Erythroblast (primary cell): ENCODE measurements at regions not wholly inside any gene's neighbourhood (a gene's known extent, or its start where the extent isn't known, plus 50 kb on each side); places are given as distances from the start of the nearest gene placed in this dataset.
"Not testable (repeated sequence)": the region's sequence is repeated elsewhere in the genome, so short reads cannot be mapped to it uniquely, and the experiment has no call there.

Experiments used
- DNase-seq, 2 experiments: peaks; one replicate each; lab custom pipeline; 2025; lab: John Stamatoyannopoulos, UW
- GATA1 ChIP-seq: IDR thresholded peaks from 2 replicates; pipeline ENCODE4 v1.6.1; 2011; ENCODE audit warnings: low read depth, mild to moderate bottlenecking, control low read depth, low read length, moderate library complexity
- POLR2A ChIP-seq: IDR thresholded peaks from 2 replicates; pipeline ENCODE4 v1.6.1; 2011; ENCODE audit warnings: mild to moderate bottlenecking, low read length

DNA sequence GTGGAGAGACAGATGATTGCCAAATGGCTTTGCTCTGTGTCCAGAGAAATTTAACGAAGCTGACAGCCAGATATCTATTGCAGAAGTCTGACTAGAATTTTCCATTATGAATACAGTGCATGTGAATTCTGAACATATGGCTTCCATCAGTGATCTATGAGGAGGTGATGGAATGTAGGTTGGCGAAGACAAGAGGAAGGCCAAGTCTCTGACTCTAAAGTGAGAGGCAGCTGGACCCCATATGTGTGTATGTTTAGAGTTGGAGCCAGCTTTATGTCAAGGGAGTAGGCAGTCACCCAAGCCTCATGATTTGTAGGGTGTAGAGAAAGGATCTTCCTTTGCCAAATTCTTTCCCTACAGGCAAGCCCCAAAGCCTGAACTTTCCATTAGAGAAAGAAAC is 76.2 kb upstream of the TEX13D start:
- DNase-seq, result no peak
- TF ChIP-seq POLR2A (no peak), GATA1 (no peak)

GRCh38 chrX:124256629-124257380 is 75.7 kb upstream of the TEX13D start:
- TF ChIP-seq POLR2A (no peak), GATA1 (no peak)
- no peak for DNase-seq

GRCh38 chrX:124257924-124258702 is 74.3 kb upstream of the TEX13D start:
- no peak for DNase-seq
- TF ChIP-seq POLR2A (no peak), GATA1 (no peak)

DNA sequence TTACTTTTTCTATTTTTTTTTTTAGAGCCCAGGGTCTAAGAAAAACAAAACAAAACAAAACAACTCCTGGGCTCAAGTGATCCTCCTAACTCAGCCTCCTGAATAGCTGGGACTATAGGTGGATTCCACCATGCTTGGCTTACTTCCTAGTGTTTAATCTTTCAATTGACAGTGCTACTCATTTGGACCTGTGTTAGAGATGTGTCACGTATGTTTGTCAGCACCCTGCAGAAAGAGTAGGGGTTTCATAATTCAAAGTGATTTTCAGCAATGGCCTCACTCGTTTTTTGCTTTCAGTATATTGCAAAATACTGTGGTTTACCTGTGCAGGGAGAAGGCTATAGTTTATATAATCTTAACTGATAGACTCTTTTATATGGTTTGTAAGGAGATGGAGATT is 71.6 kb upstream of the TEX13D start:
- DNase-seq, result no peak
- no peak for TF ChIP-seq GATA1
- TF ChIP-seq POLR2A, result no peak

GRCh38 chrX:124263743-124264142 is 68.7 kb upstream of the TEX13D start:
- TF ChIP-seq GATA1 (no peak), POLR2A (no peak)
- DNase-seq, result no peak

DNA sequence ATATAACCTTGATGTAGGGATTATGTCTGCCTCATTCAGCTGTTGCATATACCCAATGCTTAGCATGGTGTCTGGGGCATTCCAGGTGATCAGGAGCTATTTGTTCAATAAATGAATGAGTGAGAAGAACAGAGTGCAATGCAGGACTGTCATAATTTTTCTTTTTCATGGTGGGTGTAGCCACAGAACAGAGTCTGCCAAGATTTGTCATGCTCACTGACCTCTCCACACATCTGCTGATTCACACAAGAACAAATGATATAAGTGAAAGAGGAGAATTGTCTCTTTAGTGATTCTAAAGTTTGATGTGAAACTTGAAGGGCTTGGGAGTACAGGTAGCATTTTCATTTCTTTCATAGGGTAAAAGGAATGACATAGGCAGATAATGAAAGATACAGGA is 64.4 kb upstream of the TEX13D start:
- no peak for TF ChIP-seq POLR2A
- TF ChIP-seq GATA1, result no peak
- no peak for DNase-seq

DNA sequence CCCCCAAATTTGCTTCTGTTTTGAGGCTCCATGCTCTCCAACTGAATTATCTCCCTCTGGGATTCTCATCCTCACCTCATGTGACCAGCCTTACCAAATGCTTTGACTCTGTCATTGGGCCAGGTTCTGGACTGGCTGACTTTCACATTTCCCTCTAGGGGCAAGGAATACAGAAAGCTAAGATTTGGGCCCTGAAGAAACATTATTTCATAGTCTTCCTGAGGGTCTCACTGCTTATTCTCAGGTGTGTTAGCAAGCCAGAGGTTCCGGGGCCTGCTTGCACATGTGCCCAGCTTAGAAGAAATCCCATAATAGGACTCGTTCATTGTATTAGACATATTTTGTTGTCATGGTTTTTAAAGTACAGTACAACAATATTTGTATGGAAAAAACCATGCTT is 62.6 kb upstream of the TEX13D start:
- no peak for DNase-seq
- TF ChIP-seq GATA1 (no peak), POLR2A (no peak)

- not testable (repeated sequence) for DNase-seq
Measured at GRCh38 chrX:124271599-124271998, 60.9 kb upstream of the TEX13D start.

- TF ChIP-seq POLR2A, result no peak
- TF ChIP-seq GATA1, result no peak
- no peak for DNase-seq
Measured at GRCh38 chrX:124272370-124272982, 60.0 kb upstream of the TEX13D start.

DNA sequence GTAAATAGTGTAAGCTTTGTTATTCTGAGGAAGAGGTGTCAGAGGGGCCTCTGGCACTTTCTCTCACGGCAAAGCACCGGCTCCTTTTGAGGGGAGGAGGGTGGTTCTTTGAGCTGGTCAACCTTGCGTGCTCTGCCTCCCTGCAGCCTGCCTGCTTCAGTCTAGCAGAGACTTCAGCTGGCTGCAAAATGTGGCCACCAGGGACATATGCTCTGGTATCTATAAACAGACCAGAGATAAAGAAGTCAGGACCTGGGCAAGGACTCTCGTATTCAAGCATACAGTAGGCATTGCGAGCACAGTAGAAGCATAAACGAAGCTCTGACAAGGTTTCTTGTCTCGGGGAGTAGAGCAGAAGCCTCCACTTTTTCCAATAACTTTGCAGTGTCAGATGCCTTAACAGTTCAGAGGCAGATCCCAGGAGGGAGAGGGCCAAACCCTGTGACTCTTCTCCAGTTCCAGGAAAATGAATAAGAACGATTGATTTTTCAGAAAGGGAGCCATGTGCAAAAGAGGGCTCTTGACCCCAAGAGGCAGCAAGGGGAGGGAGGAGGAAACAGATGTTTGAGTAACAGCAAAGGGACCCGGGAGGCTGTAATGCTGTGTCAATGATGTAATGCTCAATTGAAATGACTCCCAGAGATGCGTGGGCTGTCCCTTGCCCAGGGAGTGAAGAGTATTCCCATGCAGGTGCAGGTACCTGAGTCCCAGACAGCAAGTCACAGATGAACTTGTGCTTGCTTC is 57.9 kb upstream of the TEX13D start:
- TF ChIP-seq GATA1 (no peak), POLR2A (no peak)
- DNase-seq, result no peak

DNA sequence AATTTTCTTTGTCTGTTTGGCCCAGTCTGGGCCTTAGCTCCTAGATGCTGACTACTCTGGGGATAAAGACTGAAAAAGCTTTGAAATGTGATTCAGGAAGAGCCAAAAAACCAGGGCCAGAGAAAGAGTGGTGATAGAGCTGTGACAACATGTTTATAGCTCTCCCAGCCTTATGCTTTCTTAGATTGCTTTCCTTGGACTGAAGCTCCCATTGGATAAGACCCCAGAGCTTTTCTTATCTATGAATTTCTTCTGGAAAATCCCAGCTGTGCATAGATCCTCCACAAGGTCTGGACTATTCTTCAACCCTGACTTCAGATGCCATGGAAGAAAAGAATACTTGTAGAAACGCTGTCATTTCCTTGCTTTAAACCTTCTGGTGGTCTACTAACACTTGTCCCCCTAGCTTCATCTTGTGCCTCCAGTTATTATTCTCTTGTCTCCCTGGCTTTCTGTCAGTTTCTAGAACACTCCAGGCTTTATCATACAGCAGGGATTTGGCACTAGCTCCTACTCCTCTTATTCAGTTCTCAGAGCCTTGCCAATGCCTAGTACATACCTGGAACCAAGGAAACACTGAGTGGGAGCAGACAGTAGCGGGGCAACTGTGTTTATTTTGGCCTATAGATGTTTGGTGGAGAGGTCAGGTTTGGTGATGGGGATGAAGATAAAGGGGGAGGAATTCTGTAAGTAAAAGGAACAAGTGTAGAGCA is 57.1 kb upstream of the TEX13D start:
- no peak for DNase-seq

GRCh38 chrX:124280294-124280902 is 52.1 kb upstream of the TEX13D start:
- no peak for DNase-seq
- TF ChIP-seq GATA1, result no peak
- no peak for TF ChIP-seq POLR2A

More for the DNA sequence above, 57.1 kb upstream of the TEX13D start:
- TF ChIP-seq GATA1 (no peak), POLR2A (no peak)

DNA sequence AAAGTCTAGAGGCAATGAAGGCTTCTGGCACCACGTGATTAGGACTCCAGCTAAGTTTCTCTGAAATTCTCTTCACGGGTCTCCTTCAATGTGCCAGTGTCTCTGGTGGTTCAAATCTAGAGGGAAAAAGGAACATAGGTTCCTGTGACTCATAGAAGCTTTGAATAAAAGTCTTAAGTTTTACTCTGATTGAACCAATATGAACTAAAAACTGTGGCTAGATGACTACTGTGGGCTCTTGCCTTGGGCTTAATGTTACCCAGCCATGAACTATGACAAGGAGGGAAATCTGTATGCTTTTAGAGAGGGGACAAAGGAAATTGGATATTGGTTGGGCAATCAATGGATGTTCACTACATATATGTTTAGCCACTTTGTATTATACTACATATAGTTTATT is 49.9 kb upstream of the TEX13D start:
- no peak for TF ChIP-seq GATA1
- TF ChIP-seq POLR2A, result no peak
- no peak for DNase-seq
